Stimulated activated naive CD8-positive, alpha-beta T cell treated with anti-CD3 and anti-CD28 coated beads, Interleukin-15, amount 100 ng/mL, for 72 hours (primary cell): ENCODE measurements at regions not wholly inside any gene's neighbourhood (a gene's known extent, or its start where the extent isn't known, plus 50 kb on each side); places are given as distances from the start of the nearest gene placed in this dataset.
"Not testable (repeated sequence)": the region's sequence is repeated elsewhere in the genome, so short reads cannot be mapped to it uniquely, and the experiment has no call there.

ENCODE experiments used
- ATAC-seq: fragments of 150-1000 bp; cut with Tn5 transposase; 2 replicates; pipeline ENCODE4 v1.10.0; 2021; ENCODE audit warnings: mild to moderate bottlenecking, moderate library complexity
- DNase-seq, 2 donors: peaks; one replicate each; pipeline ENCODE4 v3.0.0; 2021 to 2022
- H3K27ac Mint-ChIP-seq, 2 donors: one replicate each; pipeline ENCODE4 v1.8.0; 2022; ENCODE audit warnings: mild to moderate bottlenecking in 2 of 2, mixed read lengths in 2 of 2, moderate library complexity in 2 of 2
- H3K27me3 Mint-ChIP-seq: one replicate; pipeline ENCODE4 v1.8.0; 2022; ENCODE audit warnings: mixed read lengths
- H3K4me1 Mint-ChIP-seq: one replicate; pipeline ENCODE4 v1.8.0; 2022; ENCODE audit warnings: mild to moderate bottlenecking, mixed read lengths
- H3K4me3 Mint-ChIP-seq, 2 donors: one replicate each; pipeline ENCODE4 v1.8.0; 2022; ENCODE audit warnings: mild to moderate bottlenecking in 2 of 2, mixed read lengths in 2 of 2, moderate library complexity in 1 of 2
- H3K9me3 Mint-ChIP-seq, 2 donors: one replicate each; pipeline ENCODE4 v1.8.0; 2022; ENCODE audit warnings: mixed read lengths in 2 of 2

- H3K9me3 Mint-ChIP-seq: peaks cover 0 to 17% of the 10 kb centered on the region in 2 donors
- H3K27ac Mint-ChIP-seq: no peak overlapping the region
- H3K4me1 Mint-ChIP-seq: no peaks in the 10 kb centered on the region
- ATAC-seq: no peak
- no peak overlapping the region for H3K4me3 Mint-ChIP-seq
- no peak for DNase-seq
- H3K27me3 Mint-ChIP-seq: no peaks in the 10 kb centered on the region
Observed at GRCh38 chr11:37364246-37364839, 766.3 kb upstream of the RAG2 start.

- no peak for ATAC-seq
- H3K27ac Mint-ChIP-seq: no peak overlapping the region
- peaks cover 14 to 20% of the 10 kb centered on the region in 2 donors for H3K9me3 Mint-ChIP-seq
- no peaks in the 10 kb centered on the region for H3K4me1 Mint-ChIP-seq
- no peaks in the 10 kb centered on the region for H3K27me3 Mint-ChIP-seq
- no peak overlapping the region for H3K4me3 Mint-ChIP-seq
- DNase-seq: no peak
Observed at GRCh38 chr11:37353192-37353591, 755.2 kb upstream of the RAG2 start.

- DNase-seq: no peak
- no peak for ATAC-seq
- Mint-ChIP-seq H3K4me3 (no peak overlapping the region), H3K4me1 (no peaks in the 10 kb centered on the region), H3K9me3 (peaks cover 11 to 13% of the 10 kb centered on the region in 2 donors), H3K27me3 (no peaks in the 10 kb centered on the region), H3K27ac (no peak overlapping the region)
Observed at GRCh38 chr11:37352485-37352884, 754.4 kb upstream of the RAG2 start.

- DNase-seq: no peak
- Mint-ChIP-seq H3K9me3 (peaks cover 0 to 10% of the 10 kb centered on the region in 2 donors), H3K4me3 (no peak overlapping the region), H3K27ac (no peak overlapping the region), H3K4me1 (no peaks in the 10 kb centered on the region), H3K27me3 (no peaks in the 10 kb centered on the region)
- ATAC-seq: no peak
Observed at GRCh38 chr11:37343290-37343689, 745.3 kb upstream of the RAG2 start.

DNA sequence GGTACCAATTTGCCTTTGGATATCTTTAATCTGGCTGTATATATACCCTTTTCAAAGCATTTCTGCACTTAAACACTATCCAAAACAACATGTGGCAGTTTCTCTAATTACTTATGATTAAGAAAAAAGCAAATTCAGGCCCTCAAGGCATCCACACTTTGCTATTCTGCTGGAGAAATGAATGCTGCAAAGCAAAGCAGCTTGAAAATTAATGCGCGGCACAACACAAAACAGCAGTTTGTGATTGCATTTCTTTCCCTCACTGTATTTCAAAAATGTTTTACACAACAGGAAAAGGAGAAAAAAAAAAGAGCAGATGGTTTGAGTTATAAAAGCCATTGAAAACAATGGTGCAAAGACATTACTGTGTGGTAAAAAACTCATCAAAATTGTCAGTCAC is 738.4 kb upstream of the RAG2 start:
- ATAC-seq: no peak
- Mint-ChIP-seq H3K27ac (no peak overlapping the region), H3K4me3 (no peak overlapping the region)

DNA sequence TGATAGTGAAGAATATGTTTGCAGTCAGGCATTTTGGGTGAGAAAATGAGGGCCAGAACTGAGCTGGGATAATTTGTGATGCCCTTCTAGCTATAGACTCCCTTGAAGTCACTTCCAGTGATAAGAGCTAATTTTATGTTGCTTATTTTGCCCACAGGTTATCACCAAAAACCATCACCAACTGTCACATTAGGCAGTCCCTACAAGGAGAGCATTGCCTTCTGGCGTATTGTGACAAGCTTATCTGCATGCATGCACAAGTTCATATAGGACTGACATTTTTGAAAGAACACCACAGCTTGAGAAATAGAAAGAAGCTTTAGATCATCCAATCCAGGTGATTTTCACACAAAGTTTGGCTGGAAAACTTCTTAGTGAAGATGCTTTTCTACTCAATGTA is 735.3 kb upstream of the RAG2 start:
- no peak for DNase-seq
- Mint-ChIP-seq H3K4me1 (no peaks in the 10 kb centered on the region), H3K27me3 (no peaks in the 10 kb centered on the region)

More for the DNA sequence above, 738.4 kb upstream of the RAG2 start:
- Mint-ChIP-seq H3K4me1 (no peaks in the 10 kb centered on the region), H3K27me3 (no peaks in the 10 kb centered on the region), H3K9me3 (peaks cover 2 to 10% of the 10 kb centered on the region in 2 donors)
- no peak for DNase-seq

DNA sequence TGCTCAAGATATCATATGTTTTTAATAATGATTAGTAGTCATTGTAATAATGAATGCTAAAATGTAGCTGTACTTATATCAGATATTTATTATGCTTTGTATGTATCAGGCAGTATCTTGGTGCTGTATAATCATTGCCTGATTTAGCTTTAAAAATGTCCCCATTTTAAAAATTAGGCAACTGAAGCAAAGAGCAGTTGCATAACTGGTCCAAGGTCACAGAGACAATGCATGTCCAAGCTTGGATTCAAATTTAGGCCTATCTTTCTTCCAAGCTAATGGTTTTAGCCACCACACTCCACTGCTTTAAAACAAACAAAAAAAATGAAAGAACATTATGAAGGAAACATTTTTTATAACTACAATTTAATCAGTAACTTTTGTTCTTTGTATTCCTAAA is 725.8 kb upstream of the RAG2 start:
- no peak for DNase-seq
- ATAC-seq: no peak
- no peak overlapping the region for H3K27ac Mint-ChIP-seq
- no peaks in the 10 kb centered on the region for H3K4me1 Mint-ChIP-seq
- peaks cover 4 to 7% of the 10 kb centered on the region in 2 donors for H3K9me3 Mint-ChIP-seq
- H3K27me3 Mint-ChIP-seq: no peaks in the 10 kb centered on the region
- no peak overlapping the region for H3K4me3 Mint-ChIP-seq

More for the DNA sequence above, 735.3 kb upstream of the RAG2 start:
- no peak overlapping the region for H3K4me3 Mint-ChIP-seq
- H3K27ac Mint-ChIP-seq: no peak overlapping the region
- peaks cover 4 to 21% of the 10 kb centered on the region in 2 donors for H3K9me3 Mint-ChIP-seq
- no peak for ATAC-seq

- Mint-ChIP-seq H3K9me3 (peaks cover 0 to 4% of the 10 kb centered on the region in 2 donors), H3K4me1 (no peaks in the 10 kb centered on the region), H3K27me3 (no peaks in the 10 kb centered on the region), H3K27ac (no peak overlapping the region), H3K4me3 (no peak overlapping the region)
- DNase-seq: no peak
- no peak for ATAC-seq
Observed at GRCh38 chr11:37322333-37323194, 724.5 kb upstream of the RAG2 start.

GRCh38 chr11:37320921-37321320 is 722.9 kb upstream of the RAG2 start:
- no peak for DNase-seq
- no peak for ATAC-seq
- no peaks in the 10 kb centered on the region for H3K27me3 Mint-ChIP-seq
- peaks cover 0 to 4% of the 10 kb centered on the region in 2 donors for H3K9me3 Mint-ChIP-seq
- H3K27ac Mint-ChIP-seq: no peak overlapping the region
- no peak overlapping the region for H3K4me3 Mint-ChIP-seq
- H3K4me1 Mint-ChIP-seq: no peaks in the 10 kb centered on the region

DNA sequence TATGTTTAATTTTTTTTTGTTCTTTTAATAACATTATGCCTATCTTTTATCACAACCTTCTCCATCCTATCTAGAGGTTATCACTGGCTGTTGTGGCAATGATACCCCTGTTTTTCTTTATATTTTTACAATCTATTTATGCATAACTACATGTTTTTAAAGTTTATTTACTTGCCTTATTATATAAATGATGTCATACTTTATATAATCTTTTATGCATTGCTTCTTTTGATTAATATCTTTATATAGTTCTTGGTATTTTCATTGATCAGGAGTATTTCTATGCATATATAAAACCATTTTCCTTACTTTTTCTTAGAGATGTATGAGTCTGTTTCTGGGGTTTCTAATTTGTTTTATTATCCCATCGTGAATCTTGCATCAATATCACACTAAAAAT is 719.8 kb upstream of the RAG2 start:
- H3K9me3 Mint-ChIP-seq: no peaks in the 10 kb centered on the region
- no peak overlapping the region for H3K27ac Mint-ChIP-seq
- no peak overlapping the region for H3K4me3 Mint-ChIP-seq
- no peaks in the 10 kb centered on the region for H3K4me1 Mint-ChIP-seq
- ATAC-seq (no peak), DNase-seq (no peak)
- no peaks in the 10 kb centered on the region for H3K27me3 Mint-ChIP-seq

DNA sequence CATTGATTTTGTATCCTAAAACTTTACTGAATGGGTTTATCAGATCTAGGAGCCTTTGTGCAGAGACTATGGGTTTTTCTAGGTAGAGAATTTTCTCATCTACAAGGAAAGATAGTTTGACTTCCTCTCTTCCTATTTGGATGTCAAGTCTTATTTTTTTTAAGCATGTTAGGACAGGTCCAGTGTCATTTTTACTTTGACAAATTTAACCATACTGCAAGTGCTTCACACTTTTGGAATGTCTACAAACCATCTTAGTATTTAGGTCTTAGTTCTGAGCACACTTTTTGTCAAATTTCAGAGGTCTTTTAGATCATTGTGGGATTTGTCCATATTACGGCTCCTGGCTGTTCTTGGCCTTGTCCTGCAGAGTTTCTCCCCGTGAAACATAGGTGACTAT is 715.2 kb upstream of the RAG2 start:
- DNase-seq (no peak), ATAC-seq (no peak)
- Mint-ChIP-seq H3K27me3 (no peaks in the 10 kb centered on the region), H3K4me1 (no peaks in the 10 kb centered on the region), H3K9me3 (peaks cover 0 to 15% of the 10 kb centered on the region in 2 donors), H3K4me3 (no peak overlapping the region), H3K27ac (no peak overlapping the region)

- H3K27ac Mint-ChIP-seq: no peak overlapping the region
Observed at GRCh38 chr11:37306563-37306962, 708.5 kb upstream of the RAG2 start.

DNA sequence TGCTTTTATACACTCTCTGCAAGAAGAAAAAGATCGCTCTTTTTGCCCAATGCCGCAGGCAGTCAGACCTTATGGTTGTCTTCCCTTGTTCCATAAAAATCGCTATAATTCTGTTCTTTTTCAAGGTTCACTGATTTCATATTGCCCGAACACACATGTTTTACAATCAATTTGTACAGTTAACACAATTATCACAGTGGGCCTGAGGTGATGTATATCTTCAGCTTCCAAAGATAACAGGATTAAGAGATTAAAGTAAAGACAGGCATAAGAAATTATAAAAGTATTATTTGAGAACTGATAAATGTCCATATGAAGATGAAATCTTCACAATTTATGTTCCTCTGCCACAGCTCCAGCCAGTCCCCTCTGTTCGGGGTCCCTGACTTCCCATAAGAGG is 703.4 kb upstream of the RAG2 start:
- not testable (repeated sequence) for ATAC-seq, H3K4me1 Mint-ChIP-seq, H3K4me3 Mint-ChIP-seq, H3K27ac Mint-ChIP-seq, H3K27me3 Mint-ChIP-seq, DNase-seq
- H3K9me3 Mint-ChIP-seq: peaks cover 13 to 41% of the 10 kb centered on the region in 2 donors

More at GRCh38 chr11:37306563-37306962, 708.5 kb upstream of the RAG2 start:
- no peaks in the 10 kb centered on the region for H3K4me1 Mint-ChIP-seq
- ATAC-seq: no peak
- DNase-seq: no peak
- no peaks in the 10 kb centered on the region for H3K27me3 Mint-ChIP-seq
- peaks cover 8 to 36% of the 10 kb centered on the region in 2 donors for H3K9me3 Mint-ChIP-seq
- no peak overlapping the region for H3K4me3 Mint-ChIP-seq

GRCh38 chr11:37298173-37298572 is 700.1 kb upstream of the RAG2 start:
- H3K9me3 Mint-ChIP-seq: peaks cover 19 to 36% of the 10 kb centered on the region in 2 donors
- no peak for DNase-seq
- no peaks in the 10 kb centered on the region for H3K27me3 Mint-ChIP-seq
- no peak for ATAC-seq
- H3K4me1 Mint-ChIP-seq: no peaks in the 10 kb centered on the region
- H3K27ac Mint-ChIP-seq: no peak overlapping the region
- no peak overlapping the region for H3K4me3 Mint-ChIP-seq

GRCh38 chr11:37286890-37287289 is 688.9 kb upstream of the RAG2 start:
- no peaks in the 10 kb centered on the region for H3K4me1 Mint-ChIP-seq
- no peak for ATAC-seq
- H3K27me3 Mint-ChIP-seq: no peaks in the 10 kb centered on the region
- no peak overlapping the region for H3K27ac Mint-ChIP-seq
- H3K9me3 Mint-ChIP-seq: peaks cover 14 to 18% of the 10 kb centered on the region in 2 donors
- H3K4me3 Mint-ChIP-seq: no peak overlapping the region
- DNase-seq: no peak

DNA sequence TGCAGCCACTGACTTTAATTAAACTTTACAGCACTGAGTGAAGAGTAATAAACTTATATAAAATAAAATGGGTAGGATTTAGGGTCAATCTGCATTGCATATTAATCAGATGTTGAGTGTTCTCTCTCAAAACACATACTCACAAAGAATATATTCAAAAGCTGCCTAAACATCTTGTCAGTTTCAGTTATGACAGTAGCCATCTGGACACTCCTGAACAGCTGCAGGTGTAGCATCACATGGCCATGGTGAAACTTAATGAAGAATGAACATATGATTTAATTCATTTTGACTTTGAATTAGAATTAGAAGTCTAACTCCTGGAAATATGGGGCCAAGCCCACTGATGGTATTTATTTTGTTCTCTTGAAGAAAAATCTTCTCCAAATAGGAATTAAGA is 684.3 kb upstream of the RAG2 start:
- no peak for ATAC-seq
- Mint-ChIP-seq H3K27me3 (no peaks in the 10 kb centered on the region), H3K27ac (no peak overlapping the region), H3K4me3 (no peak overlapping the region), H3K4me1 (no peaks in the 10 kb centered on the region), H3K9me3 (peaks cover 19 to 26% of the 10 kb centered on the region in 2 donors)
- no peak for DNase-seq
